Putamen (tissue), 1 donor: ENCODE measurements at regions not wholly inside any gene's neighbourhood (a gene's known extent, or its start where the extent isn't known, plus 50 kb on each side); places are given as distances from the start of the nearest gene placed in this dataset.

Experiments
- DNase-seq: peaks from one replicate; pipeline ENCODE4 v3.0.0-alpha.2; 2016; ENCODE audit warnings: low spot score

GRCh38 chr15:97892167-97892938 is 68.2 kb upstream of the ARRDC4 start:
- DNase-seq, result no peak

GRCh38 chr15:97893967-97894366 is 66.5 kb upstream of the ARRDC4 start:
- no peak for DNase-seq

- DNase-seq, result no peak
These were observed 60.5 kb upstream of the ARRDC4 start for GRCh38 chr15:97899981-97900380.

GRCh38 chr15:97902140-97902780 is 58.2 kb upstream of the ARRDC4 start:
- no peak for DNase-seq

- DNase-seq, result no peak
These were observed 56.9 kb upstream of the ARRDC4 start for GRCh38 chr15:97903560-97903959.

GRCh38 chr15:97903971-97904572 is 56.4 kb upstream of the ARRDC4 start:
- DNase-seq, result peak; percentile 26

GRCh38 chr15:97909291-97909891 is 51.1 kb upstream of the ARRDC4 start:
- peak; percentile 28 for DNase-seq
